PFSK-1 (cell line): ENCODE measurements at regions not wholly inside any gene's neighbourhood (a gene's known extent, or its start where the extent isn't known, plus 50 kb on each side); places are given as distances from the start of the nearest gene placed in this dataset.

Experiments used
- FOXP2 ChIP-seq: optimal IDR thresholded peaks from 2 replicates; pipeline ENCODE3; 2011; ENCODE audit warnings: borderline replicate concordance, control low read depth, inconsistent platforms; ENCODE audit not compliant: insufficient read depth; ENCODE audit errors: extremely low read length, extremely low read depth
- POLR2AphosphoS5 ChIP-seq: IDR thresholded peaks from 2 replicates; pipeline ENCODE4 v1.6.1; 2012; ENCODE audit warnings: low read depth, mild to moderate bottlenecking, control low read depth, low read length, moderate library complexity
- REST ChIP-seq, 2 experiments: IDR thresholded peaks; 2 replicates each; pipeline versions ENCODE4 v1.6.1 to v1.8.0; 2011 to 2012; ENCODE audit warnings: low read depth in 2 of 2, low read length in 2 of 2, control low read depth in 1 of 2, inconsistent platforms in 1 of 2, mild to moderate bottlenecking in 1 of 2, moderate library complexity in 1 of 2; ENCODE audit not compliant: insufficient read depth in 1 of 2
- SIN3A ChIP-seq: IDR thresholded peaks from 2 replicates; pipeline ENCODE4 v1.6.1; 2012; ENCODE audit warnings: mild to moderate bottlenecking, low read length, moderate library complexity, borderline replicate concordance; ENCODE audit not compliant: insufficient read depth
- TAF1 ChIP-seq: IDR thresholded peaks from 2 replicates; pipeline ENCODE4 v1.6.1; 2012; ENCODE audit warnings: low read length, control low read depth, borderline replicate concordance; ENCODE audit not compliant: insufficient read depth

GRCh38 chr7:42688056-42688371, 223.9 kb downstream of the C7orf25 start:
- TF ChIP-seq TAF1: no peak
- no peak for TF ChIP-seq REST (IDR thresholded peaks at IDR 0.05; ENCODE audit: insufficient read depth in 1 of 2, low read depth in 2 of 2, low read length in 2 of 2)
- TF ChIP-seq SIN3A: no peak
- TF ChIP-seq FOXP2: no peak
- no peak for TF ChIP-seq POLR2AphosphoS5

DNA sequence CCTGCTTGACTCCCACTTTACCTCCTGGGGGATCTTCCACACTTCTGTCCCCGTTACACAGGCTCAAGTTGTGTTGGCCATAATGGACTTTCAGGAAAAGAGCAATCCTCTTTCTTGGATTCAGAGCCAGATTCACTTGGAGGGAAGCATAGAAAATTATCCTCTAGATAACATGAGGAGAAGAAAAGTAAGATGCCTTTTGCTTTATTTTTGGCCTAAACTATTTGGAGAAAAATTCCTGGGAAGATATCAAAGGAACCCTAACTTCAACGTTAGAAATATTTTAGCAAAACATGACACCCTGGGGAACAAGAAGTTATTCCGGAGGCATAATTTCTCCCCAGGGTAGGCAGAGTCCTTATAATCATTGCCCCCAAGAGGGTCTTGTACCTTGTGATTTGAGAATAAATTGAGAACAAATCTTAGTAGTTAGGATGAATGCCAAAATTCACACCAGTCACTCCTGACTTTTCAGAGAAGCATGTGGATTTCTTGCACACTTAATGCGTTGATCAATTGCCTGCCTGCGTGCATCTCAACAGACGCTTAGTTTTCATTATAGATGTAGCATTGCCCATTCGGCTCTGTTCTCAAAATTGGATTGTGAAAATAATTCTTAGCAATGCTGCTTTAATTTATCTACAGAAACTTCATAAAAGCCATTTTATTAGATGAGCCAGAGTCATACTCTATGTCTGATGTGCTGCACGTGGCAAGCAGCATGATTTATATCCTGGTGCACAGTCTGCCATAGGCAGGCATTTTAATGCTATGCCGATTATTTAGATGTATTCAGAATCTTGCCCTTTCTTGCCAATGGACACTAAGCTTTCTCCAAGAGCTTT, 224.4 kb downstream of the C7orf25 start:
- TF ChIP-seq POLR2AphosphoS5 (no peak), FOXP2 (no peak), SIN3A (no peak), REST (IDR thresholded peaks at IDR 0.05; ENCODE audit: insufficient read depth in 1 of 2, low read depth in 2 of 2, low read length in 2 of 2) (no peak), TAF1 (no peak)

- TF ChIP-seq POLR2AphosphoS5: no peak
Measured at GRCh38 chr7:42686594-42687156, 225.2 kb downstream of the C7orf25 start.

DNA sequence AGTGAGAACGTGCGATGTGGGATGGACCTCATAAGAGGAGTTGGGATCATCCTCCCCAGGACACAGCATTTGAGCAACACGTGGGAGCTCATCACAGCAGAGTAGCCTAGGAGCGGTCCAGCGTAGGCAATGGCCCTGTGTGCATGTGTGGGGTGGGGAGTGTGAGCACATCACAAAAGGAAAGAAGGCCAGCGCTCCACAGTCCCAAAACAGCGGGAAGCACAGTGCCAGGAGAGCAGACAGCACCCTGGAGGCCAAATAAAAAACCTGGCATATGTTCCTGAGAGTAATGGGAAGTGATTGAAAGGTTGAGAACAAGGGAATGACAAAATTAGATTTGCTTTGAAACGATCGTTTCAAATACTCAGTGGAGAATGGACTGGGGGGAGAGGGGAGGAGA, 226.0 kb downstream of the C7orf25 start:
- no peak for TF ChIP-seq REST (IDR thresholded peaks at IDR 0.05; ENCODE audit: insufficient read depth in 1 of 2, low read depth in 2 of 2, low read length in 2 of 2)
- TF ChIP-seq POLR2AphosphoS5: no peak
- TF ChIP-seq SIN3A: no peak
- no peak for TF ChIP-seq FOXP2
- TF ChIP-seq TAF1: no peak

DNA sequence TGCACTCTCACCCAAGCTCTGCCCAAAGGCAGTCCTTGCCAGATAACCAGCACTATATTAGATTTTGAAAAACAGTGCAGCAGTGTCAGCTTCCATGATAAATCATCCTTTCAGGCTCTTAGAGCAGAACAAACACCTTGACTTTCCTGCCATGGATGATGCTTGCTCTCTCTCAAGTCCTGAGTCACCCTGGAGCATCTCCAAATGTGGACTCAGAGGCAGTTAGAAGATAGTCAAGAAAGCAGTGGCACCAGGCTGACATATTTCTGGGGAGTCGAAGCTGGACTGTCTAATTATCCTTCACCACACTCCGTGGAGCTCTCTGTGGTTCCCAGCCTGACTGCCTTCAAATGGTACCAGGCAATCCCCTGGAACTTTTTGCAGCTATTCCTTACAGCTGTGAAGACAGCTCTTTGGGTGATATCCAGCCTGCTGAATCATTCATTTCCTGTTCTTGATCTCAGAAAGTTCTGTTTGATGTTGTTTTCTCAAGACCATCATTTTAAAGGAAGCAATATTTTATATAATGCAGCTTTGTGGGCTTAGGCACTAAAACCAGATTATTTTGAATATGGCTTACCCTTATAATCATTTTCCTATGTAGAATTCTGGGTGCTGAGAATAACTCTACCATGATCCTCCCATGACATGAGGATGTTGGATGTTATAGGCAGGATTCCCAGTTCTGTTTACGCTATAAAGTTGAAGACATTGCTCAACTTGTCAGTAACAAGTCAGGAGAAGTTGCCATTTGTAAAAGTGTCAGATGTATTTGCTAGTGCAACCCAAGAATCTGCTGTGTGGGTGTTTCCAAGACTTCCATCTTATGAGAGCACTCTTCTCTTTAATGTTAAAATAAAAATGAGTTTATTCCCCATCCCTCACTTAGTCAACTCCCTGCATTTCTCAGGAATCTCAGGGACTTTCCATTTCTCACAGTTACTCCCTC, 233.8 kb downstream of the C7orf25 start:
- TF ChIP-seq REST (IDR thresholded peaks at IDR 0.05; ENCODE audit: insufficient read depth in 1 of 2, low read depth in 2 of 2, low read length in 2 of 2) (no peak), TAF1 (no peak)
